GM23248 (cell line): ENCODE measurements at regions not wholly inside any gene's neighbourhood (a gene's known extent, or its start where the extent isn't known, plus 50 kb on each side); places are given as distances from the start of the nearest gene placed in this dataset.

Experiments
- EZH2 ChIP-seq: fragments of 200-600 bp; sonication (generic); IDR thresholded peaks from 2 replicates; pipeline ENCODE4 v1.6.1; 2018; ENCODE audit warnings: antibody characterized with exemption, mild to moderate bottlenecking; ENCODE audit not compliant: insufficient read depth, poor library complexity, severe bottlenecking
- EZH2phosphoT487 ChIP-seq: fragments of 200-600 bp; sonication (generic); IDR thresholded peaks from 2 replicates; pipeline ENCODE4 v1.6.1; 2018; ENCODE audit warnings: antibody characterized with exemption, moderate library complexity, mild to moderate bottlenecking, low read depth; ENCODE audit not compliant: insufficient read depth

DNA sequence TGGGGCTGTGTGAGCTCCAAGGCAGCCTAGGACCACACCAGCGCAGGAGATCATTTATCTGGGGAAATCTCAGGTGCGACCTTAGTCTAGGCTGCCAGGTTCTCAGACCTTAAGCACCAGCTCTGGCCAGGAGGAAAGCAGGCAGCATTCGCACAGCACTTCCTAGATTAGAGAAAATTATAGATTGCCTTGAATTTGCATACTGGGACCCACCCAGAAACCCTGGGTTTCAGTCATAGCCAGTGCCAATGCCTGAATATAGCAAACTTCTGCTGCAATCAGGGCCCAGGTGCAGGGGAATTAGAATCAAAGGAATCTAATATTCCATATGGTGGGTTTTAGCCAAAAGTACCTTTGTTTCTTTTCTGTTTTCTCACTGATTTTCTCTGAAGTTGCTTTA lies 204.3 kb upstream of the CST7 start:
- no peak for TF ChIP-seq EZH2
- TF ChIP-seq EZH2phosphoT487: no peak
